AG04449 (cell line): ENCODE measurements at regions not wholly inside any gene's neighbourhood (a gene's known extent, or its start where the extent isn't known, plus 50 kb on each side); places are given as distances from the start of the nearest gene placed in this dataset.

Experiments
- CTCF ChIA-PET: fragments of 350-600 bp; formaldehyde crosslinking; extraction: SDS; loops from one replicate; lab custom pipeline; 2021; ENCODE audit warnings: antibody characterized with exemption; lab: Yijun Ruan, JAX
- POLR2A ChIA-PET: fragments of 400-600, 350-600 bp; formaldehyde crosslinking; extraction: SDS; loops from one replicate; lab custom pipeline; 2020; ENCODE audit warnings: antibody characterized with exemption, inconsistent platforms; lab: Yijun Ruan, JAX
- DNase-seq: peaks from one replicate; pipeline ENCODE4 v3.0.0-alpha.2; 2010; ENCODE audit warnings: low read depth, low spot score
- H3K4me3 ChIP-seq: 2 replicates; pipeline ENCODE4 v1.5.1; 2011; ENCODE audit warnings: low read depth, mild to moderate bottlenecking, control low read depth, low read length
- TF ChIP-seq, protein P1 (sequence below): IDR thresholded peaks from one replicate; pipeline ENCODE4 v1.5.1; 2011; ENCODE audit warnings: mild to moderate bottlenecking, moderate library complexity, low read length, control low read depth, inconsistent platforms; ENCODE audit not compliant: insufficient read depth; ENCODE audit errors: missing control alignments

DNA sequence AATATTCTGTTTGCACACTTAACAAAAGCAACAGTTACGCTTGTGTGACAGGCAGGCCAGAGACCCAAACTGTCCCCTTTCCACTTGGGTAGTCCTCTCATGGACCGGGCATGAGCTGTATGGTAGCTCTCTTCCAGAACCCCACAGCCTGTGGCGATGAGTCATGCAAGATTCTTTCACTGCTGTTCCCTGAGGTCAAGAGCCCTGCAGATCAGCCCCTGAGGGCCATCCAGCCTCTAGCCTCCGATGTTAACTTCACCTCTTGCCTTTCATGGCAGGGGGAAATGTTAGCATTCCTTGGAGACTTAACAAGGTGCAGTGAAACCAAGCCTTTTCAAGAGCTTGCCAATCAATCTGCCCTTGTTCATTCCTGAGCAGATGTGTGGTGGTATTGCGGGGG lies 63.2 kb upstream of the DEUP1 start:
- DNase-seq = no peak
- ChIA-PET CTCF (no interaction called here), POLR2A (no interaction called here)
- H3K4me3 ChIP-seq = no peak overlapping the region
- TF ChIP-seq, protein P1, sequence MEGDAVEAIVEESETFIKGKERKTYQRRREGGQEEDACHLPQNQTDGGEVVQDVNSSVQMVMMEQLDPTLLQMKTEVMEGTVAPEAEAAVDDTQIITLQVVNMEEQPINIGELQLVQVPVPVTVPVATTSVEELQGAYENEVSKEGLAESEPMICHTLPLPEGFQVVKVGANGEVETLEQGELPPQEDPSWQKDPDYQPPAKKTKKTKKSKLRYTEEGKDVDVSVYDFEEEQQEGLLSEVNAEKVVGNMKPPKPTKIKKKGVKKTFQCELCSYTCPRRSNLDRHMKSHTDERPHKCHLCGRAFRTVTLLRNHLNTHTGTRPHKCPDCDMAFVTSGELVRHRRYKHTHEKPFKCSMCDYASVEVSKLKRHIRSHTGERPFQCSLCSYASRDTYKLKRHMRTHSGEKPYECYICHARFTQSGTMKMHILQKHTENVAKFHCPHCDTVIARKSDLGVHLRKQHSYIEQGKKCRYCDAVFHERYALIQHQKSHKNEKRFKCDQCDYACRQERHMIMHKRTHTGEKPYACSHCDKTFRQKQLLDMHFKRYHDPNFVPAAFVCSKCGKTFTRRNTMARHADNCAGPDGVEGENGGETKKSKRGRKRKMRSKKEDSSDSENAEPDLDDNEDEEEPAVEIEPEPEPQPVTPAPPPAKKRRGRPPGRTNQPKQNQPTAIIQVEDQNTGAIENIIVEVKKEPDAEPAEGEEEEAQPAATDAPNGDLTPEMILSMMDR = no peak

DNA sequence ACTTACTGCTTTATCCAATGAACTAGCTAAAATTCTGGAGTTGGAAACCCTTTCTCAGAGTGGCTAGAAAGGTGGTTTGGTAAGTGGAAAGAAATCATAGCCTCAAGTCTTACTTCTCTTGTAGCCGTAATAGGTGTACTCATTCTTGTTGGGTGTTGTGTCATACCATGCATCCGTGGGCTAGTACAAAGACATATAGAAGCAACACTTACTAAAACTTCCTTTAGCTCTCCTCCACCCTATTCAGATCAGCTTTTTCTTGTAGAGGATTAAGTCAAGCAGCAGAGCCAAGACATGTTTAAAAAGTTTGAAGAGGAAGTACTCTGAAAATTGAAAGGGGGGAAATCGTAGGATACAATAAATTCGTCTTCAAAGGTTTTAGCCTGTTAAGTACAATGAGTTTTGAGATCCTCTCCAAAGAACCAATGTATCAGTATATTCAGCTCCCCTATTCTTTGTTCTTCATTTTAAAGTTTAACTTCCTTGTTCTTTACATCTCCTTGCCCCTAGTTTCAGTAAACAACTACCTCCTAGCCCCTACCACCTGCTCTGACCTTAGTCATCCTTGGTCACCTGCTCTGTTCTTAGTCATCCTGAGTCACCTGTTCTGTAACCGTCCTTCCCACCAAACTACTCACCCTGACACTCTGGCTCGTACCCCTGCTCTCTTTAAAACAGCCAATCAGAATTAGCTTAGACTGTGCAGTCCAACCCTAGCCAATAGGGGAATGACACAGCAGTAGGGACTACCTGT lies 62.1 kb upstream of the DEUP1 start:
- POLR2A ChIA-PET = no interaction called here
- DNase-seq = no peak
- CTCF ChIA-PET = no interaction called here
- no peak overlapping the region for H3K4me3 ChIP-seq
- TF ChIP-seq, protein P1 = no peak

DNA sequence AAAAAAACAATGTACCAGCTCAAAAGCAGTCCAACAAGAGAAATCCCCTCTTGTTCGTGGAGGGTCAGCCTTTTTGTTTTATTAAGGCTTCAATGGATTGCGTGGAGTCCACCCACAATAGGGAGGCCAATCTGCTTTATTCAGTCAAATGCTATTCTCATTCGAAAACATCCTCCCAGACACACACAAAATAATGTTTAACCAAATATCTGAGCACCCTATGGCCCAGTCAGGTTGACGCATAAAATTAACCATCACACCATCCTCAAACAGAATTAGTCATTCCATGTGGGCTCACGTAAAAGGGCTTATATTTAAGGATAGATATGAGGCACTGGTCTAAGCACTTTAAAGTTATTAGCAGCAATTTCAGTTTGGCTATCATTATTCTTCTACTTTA lies 58.9 kb upstream of the DEUP1 start:
- DNase-seq = no peak

DNA sequence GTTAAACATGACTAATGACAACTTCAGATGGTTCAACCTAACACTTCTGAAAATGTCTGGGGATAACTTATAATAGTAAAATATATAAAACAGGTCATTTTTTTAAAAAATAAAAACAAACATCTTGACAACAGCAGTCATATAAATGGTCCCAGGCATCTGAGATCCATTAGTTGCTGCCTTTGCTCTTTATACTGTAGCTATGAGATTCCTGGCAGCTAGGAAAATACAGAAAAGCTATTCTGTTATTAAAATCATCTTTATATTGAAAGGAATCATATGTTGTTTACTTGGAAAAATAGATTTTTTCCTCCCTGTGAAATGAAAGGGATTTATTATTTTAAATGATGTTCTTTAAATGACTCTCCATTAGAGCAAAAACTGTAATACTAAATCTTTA lies 55.7 kb upstream of the DEUP1 start:
- no peak overlapping the region for H3K4me3 ChIP-seq
- DNase-seq = no peak
- TF ChIP-seq, protein P1 = no peak
- CTCF ChIA-PET = no interaction called here
- POLR2A ChIA-PET = no interaction called here

More for the DNA sequence above, 58.9 kb upstream of the DEUP1 start:
- CTCF ChIA-PET = no interaction called here
- TF ChIP-seq, protein P1 = no peak
- POLR2A ChIA-PET = no interaction called here
- H3K4me3 ChIP-seq = no peak overlapping the region

DNA sequence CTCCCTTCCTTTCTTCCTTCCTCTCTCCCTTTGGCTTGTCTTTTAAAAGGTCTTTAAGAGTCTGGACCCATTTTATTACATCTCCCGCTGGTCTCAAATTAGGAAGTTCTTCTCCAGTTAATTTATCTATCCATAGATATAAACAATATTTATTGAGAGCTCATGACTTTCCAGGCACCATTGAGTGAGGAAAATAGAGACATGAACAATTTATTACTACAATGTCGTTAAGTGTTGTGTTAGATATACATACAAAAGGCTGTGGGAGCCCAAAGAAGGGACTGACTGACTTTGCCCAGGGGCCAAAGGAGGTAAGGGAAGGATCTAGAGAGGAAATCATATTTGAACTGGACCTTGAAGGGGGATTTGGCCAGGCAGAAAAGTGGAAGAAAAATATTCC lies 51.6 kb upstream of the DEUP1 start:
- ChIA-PET POLR2A (no interaction called here), CTCF (no interaction called here)
- no peak for DNase-seq
- no peak overlapping the region for H3K4me3 ChIP-seq
- TF ChIP-seq, protein P1 = no peak

DNA sequence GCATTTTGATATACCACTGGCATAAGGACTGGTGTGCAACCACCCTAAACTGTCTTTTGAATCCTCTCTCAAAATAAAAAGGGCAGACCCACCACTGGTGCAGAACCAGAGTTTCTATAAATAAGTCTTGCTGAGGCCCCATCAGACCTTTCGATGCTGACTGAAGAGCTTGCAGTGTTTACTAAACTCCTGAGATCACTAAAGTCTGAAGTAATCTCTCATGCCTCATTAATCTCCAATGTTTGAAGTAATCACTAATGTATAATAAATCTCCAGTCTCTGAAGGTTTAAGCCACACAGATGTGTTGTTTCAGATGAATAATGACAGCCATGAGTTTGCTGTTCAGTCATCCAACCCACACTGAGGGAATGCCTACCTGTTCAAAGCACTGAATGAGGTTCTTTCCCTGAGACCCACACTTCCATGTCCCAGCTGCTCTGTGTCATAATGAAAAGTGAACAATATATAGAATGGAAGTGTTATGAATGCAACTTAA lies 50.6 kb upstream of the DEUP1 start:
- ChIA-PET POLR2A (no interaction called here), CTCF (no interaction called here)
- TF ChIP-seq, protein P1 = no peak
- DNase-seq = no peak
- H3K4me3 ChIP-seq = no peak overlapping the region
